A673 (cell line): ENCODE measurements at regions not wholly inside any gene's neighbourhood (a gene's known extent, or its start where the extent isn't known, plus 50 kb on each side); places are given as distances from the start of the nearest gene placed in this dataset.

Experiments
- BruUV-seq: library from RNA; stranded (reverse); fragments of 400-500 nt; replicated peaks from 2 replicates; lab custom pipeline; 2021; lab: Mats Ljungman, UMichigan
- CTCF ChIA-PET: fragments of 300-600 bp; sonication (Branson Sonifier 250); formaldehyde crosslinking; loops from one replicate; lab custom pipeline; 2022; ENCODE audit warnings: antibody characterized with exemption; lab: Charles Lee
- POLR2A ChIA-PET: fragments of 300-600 bp; sonication (Branson Sonifier 250); formaldehyde crosslinking; loops from one replicate; lab custom pipeline; 2022; ENCODE audit warnings: antibody characterized with exemption; ENCODE audit not compliant: low non-redundant PET; lab: Charles Lee
- DNase-seq: peaks from one replicate; pipeline ENCODE4 v3.0.0-alpha.2; 2015; ENCODE audit warnings: low spot score
- H3K27ac ChIP-seq: fragments of 200-600 bp; sonication (generic); 2 replicates; pipeline ENCODE4 v1.5.1; 2016; ENCODE audit warnings: mixed run types, low read depth, mild to moderate bottlenecking, mixed read lengths, antibody characterized with exemption, low read length; ENCODE audit not compliant: poor library complexity, severe bottlenecking
- H3K27me3 ChIP-seq: fragments of 200-600 bp; sonication (generic); replicated peaks from 2 replicates; pipeline ENCODE4 v1.6.1; 2017; ENCODE audit warnings: mixed run types, low read depth, mild to moderate bottlenecking, mixed read lengths, antibody characterized with exemption, low read length; ENCODE audit not compliant: insufficient read depth, poor library complexity
- H3K36me3 ChIP-seq: fragments of 200-600 bp; sonication (generic); 2 replicates; pipeline ENCODE4 v1.6.1; 2016; ENCODE audit warnings: mixed run types, mild to moderate bottlenecking, mixed read lengths, antibody characterized with exemption, low read length; ENCODE audit not compliant: insufficient read depth, poor library complexity, severe bottlenecking
- H3K4me1 ChIP-seq: fragments of 200-600 bp; sonication (generic); 2 replicates; pipeline ENCODE4 v1.6.1; 2017; ENCODE audit warnings: mixed run types, mild to moderate bottlenecking, mixed read lengths, antibody characterized with exemption, low read length; ENCODE audit not compliant: insufficient read depth, poor library complexity, severe bottlenecking
- H3K4me3 ChIP-seq: fragments of 200-600 bp; sonication (generic); 2 replicates; pipeline ENCODE4 v1.5.1; 2016; ENCODE audit warnings: low read depth, mixed run types, mild to moderate bottlenecking, mixed read lengths, low read length; ENCODE audit not compliant: poor library complexity, severe bottlenecking
- H3K9me3 ChIP-seq: fragments of 200-600 bp; sonication (generic); 2 replicates; pipeline ENCODE4 v1.6.1; 2016; ENCODE audit warnings: mixed run types, low read depth, mild to moderate bottlenecking, mixed read lengths, antibody characterized with exemption, low read length; ENCODE audit not compliant: poor library complexity, severe bottlenecking
- EZH2 ChIP-seq: fragments of 200-600 bp; sonication (generic); IDR thresholded peaks from 2 replicates; pipeline ENCODE4 v1.6.1; 2017; ENCODE audit warnings: borderline replicate concordance, low read depth, mild to moderate bottlenecking, mixed read lengths, antibody characterized with exemption, low read length; ENCODE audit not compliant: poor library complexity, severe bottlenecking
- intact Hi-C: fragments of 100-400 bp; cut with micrococcal nuclease; formaldehyde crosslinking; loops from one replicate; pipeline ENCODE4 v1.10.0; 2022; ENCODE audit not compliant: unreplicated experiment
- TF ChIP-seq, protein P1 (sequence below): fragments of 300-800, 200-600 bp; sonication (generic); conservative IDR thresholded peaks from 2 replicates; pipeline ENCODE4 v1.5.1; 2017; ENCODE audit warnings: low read depth, mild to moderate bottlenecking, antibody characterized with exemption, low read length, moderate library complexity, mixed read lengths

DNA sequence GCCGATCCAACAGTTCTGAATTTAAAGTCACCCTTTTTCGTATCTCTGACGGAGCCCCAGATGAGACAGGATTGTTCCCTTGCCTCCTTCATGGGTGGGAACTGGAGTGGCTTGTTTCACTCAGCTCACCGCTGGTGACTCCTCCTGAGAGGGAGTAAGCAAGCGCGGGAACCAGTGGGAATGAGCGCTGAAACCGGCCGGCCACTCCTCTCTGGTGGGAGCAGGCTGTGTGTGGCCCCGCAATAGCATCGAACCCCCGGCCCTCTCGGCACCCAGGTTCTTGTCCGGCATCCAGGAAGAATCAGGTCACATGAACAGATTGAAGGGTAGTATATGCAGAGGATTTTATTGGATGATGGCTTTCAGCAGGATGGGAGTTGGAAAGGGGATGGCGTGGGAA is 1211.6 kb upstream of the PCDH20 start:
- no peaks in the 10 kb centered on the region for H3K4me1 ChIP-seq
- no peak for TF ChIP-seq EZH2
- TF ChIP-seq, protein P1, sequence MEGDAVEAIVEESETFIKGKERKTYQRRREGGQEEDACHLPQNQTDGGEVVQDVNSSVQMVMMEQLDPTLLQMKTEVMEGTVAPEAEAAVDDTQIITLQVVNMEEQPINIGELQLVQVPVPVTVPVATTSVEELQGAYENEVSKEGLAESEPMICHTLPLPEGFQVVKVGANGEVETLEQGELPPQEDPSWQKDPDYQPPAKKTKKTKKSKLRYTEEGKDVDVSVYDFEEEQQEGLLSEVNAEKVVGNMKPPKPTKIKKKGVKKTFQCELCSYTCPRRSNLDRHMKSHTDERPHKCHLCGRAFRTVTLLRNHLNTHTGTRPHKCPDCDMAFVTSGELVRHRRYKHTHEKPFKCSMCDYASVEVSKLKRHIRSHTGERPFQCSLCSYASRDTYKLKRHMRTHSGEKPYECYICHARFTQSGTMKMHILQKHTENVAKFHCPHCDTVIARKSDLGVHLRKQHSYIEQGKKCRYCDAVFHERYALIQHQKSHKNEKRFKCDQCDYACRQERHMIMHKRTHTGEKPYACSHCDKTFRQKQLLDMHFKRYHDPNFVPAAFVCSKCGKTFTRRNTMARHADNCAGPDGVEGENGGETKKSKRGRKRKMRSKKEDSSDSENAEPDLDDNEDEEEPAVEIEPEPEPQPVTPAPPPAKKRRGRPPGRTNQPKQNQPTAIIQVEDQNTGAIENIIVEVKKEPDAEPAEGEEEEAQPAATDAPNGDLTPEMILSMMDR, result no peak
- no peak for DNase-seq
- no TSS peak for BruUV-seq
- H3K27ac ChIP-seq, result no peak overlapping the region
- no peaks in the 10 kb centered on the region for H3K9me3 ChIP-seq
- CTCF ChIA-PET, result no interaction called here
- no peak overlapping the region for H3K4me3 ChIP-seq
- no peaks in the 10 kb centered on the region for H3K27me3 ChIP-seq
- POLR2A ChIA-PET, result no interaction called here
- intact Hi-C loops, result no loop called here
- H3K36me3 ChIP-seq, result no peaks in the 10 kb centered on the region

DNA sequence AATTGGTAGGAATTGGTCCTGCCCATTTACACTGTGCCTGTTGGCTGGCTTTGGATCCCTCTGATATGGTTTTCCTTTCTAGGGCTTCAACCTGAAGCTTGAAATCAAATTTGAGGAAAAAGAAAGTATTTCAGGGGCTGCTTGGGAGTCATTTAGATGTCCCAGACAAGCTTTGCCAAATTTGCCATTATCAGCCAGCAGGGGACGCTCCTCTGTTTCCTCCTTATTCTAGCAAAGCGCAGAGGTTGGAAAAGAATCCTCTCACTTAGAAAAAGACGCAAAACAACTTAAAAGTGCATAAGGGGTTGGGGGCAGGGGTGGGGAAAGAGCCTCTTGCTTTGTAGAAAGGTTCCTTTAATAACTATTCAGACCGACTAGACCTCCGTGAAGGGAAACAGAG is 1211.1 kb upstream of the PCDH20 start:
- Histone ChIP-seq H3K27me3 (no peaks in the 10 kb centered on the region), H3K36me3 (no peaks in the 10 kb centered on the region), H3K4me3 (no peak overlapping the region), H3K9me3 (no peaks in the 10 kb centered on the region), H3K27ac (no peak overlapping the region), H3K4me1 (no peaks in the 10 kb centered on the region)
- CTCF ChIA-PET, result no interaction called here
- DNase-seq, result peak; percentile 3
- BruUV-seq, result no TSS peak
- POLR2A ChIA-PET, result no interaction called here
- TF ChIP-seq, protein P1, result peak; percentile 38
- no peak for TF ChIP-seq EZH2
- intact Hi-C loops, result no loop called here

DNA sequence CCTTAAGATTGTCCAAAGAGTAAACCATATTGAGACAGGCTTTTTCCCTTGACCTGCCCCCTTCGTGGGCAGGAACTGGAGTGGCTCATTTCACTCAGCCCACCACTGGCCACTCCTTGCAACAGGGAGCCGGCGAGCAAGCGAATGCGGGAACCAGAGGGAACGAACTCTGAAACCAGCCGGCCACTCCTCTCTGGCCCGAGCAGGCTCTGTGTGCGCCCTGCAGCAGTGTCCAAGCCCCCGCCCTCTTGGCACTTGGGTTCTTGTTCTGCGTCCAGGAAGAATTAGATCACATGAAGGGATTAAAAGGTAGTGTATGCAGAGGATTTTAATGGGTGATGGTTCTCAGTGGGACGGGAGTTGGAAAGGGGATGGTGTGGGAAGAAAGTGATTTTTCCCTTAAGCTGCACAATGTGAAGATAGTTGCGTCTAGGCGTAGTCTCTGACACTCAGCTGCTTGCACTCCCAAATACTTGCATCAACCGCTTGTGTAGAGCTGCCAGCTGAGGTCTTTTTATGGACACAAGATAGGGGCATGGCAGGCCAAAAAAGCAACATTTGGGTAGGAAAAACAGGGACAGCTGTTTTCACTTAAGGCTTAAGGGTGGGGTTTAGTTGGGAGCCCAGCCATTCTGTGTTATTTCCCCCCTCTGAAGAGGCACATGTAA is 1209.7 kb upstream of the PCDH20 start:
- no peak overlapping the region for H3K4me3 ChIP-seq
- intact Hi-C loops, result no loop called here
- TF ChIP-seq, protein P1, result no peak
- no peak for TF ChIP-seq EZH2

More for the DNA sequence above, 1209.7 kb upstream of the PCDH20 start:
- no peak for DNase-seq
- no peaks in the 10 kb centered on the region for H3K36me3 ChIP-seq
- H3K9me3 ChIP-seq, result no peaks in the 10 kb centered on the region
- H3K4me1 ChIP-seq, result no peaks in the 10 kb centered on the region
- no peaks in the 10 kb centered on the region for H3K27me3 ChIP-seq
- no TSS peak for BruUV-seq
- H3K27ac ChIP-seq, result no peak overlapping the region
- CTCF ChIA-PET, result no interaction called here
- POLR2A ChIA-PET, result no interaction called here
